NCI-H1092 (cell line): ENCODE measurements at regions not wholly inside any gene's neighbourhood (a gene's known extent, or its start where the extent isn't known, plus 50 kb on each side); places are given as distances from the start of the nearest gene placed in this dataset.
"Not testable (repeated sequence)": the region's sequence is repeated elsewhere in the genome, so short reads cannot be mapped to it uniquely, and the experiment has no call there.

Experiments used
- DNase-seq: peaks from one replicate; lab custom pipeline; 2025; lab: John Stamatoyannopoulos, UW

GRCh38 chr3:106265704-106266103 lies 396.9 kb upstream of the CBLB start:
- DNase-seq = no peak

GRCh38 chr3:106268696-106269095 lies 399.9 kb upstream of the CBLB start:
- DNase-seq = no peak

- DNase-seq = no peak
Observed at GRCh38 chr3:106272302-106272701, 403.5 kb upstream of the CBLB start.

GRCh38 chr3:106275592-106275991 lies 406.8 kb upstream of the CBLB start:
- no peak for DNase-seq

- DNase-seq = no peak
Observed at GRCh38 chr3:106276151-106276550, 407.3 kb upstream of the CBLB start.

GRCh38 chr3:106276755-106277612 lies 408.2 kb upstream of the CBLB start:
- no peak for DNase-seq

- DNase-seq = no peak
Observed at GRCh38 chr3:106277731-106278130, 408.9 kb upstream of the CBLB start.

- DNase-seq = no peak
Observed at GRCh38 chr3:106281221-106281620, 412.4 kb upstream of the CBLB start.

- no peak for DNase-seq
Observed at GRCh38 chr3:106282943-106283342, 414.1 kb upstream of the CBLB start.

GRCh38 chr3:106288781-106289180 lies 420.0 kb upstream of the CBLB start:
- DNase-seq = no peak

- DNase-seq = no peak
Observed at GRCh38 chr3:106290304-106290997, 421.6 kb upstream of the CBLB start.

- no peak for DNase-seq
Observed at GRCh38 chr3:106293161-106293560, 424.3 kb upstream of the CBLB start.

- no peak for DNase-seq
Observed at GRCh38 chr3:106294121-106294520, 425.3 kb upstream of the CBLB start.

GRCh38 chr3:106296062-106296461 lies 427.2 kb upstream of the CBLB start:
- no peak for DNase-seq

- no peak for DNase-seq
Observed at GRCh38 chr3:106299300-106300098, 430.7 kb upstream of the CBLB start.

- DNase-seq = no peak
Observed at GRCh38 chr3:106302451-106303221, 433.8 kb upstream of the CBLB start.

- no peak for DNase-seq
Observed at GRCh38 chr3:106303766-106304165, 435.0 kb upstream of the CBLB start.

- no peak for DNase-seq
Observed at GRCh38 chr3:106305127-106305526, 436.3 kb upstream of the CBLB start.

GRCh38 chr3:106305882-106306435 lies 437.1 kb upstream of the CBLB start:
- DNase-seq = no peak

GRCh38 chr3:106309274-106309673 lies 440.5 kb upstream of the CBLB start:
- DNase-seq = no peak

GRCh38 chr3:106309798-106310197 lies 441.0 kb upstream of the CBLB start:
- DNase-seq = not testable (repeated sequence)
